ENCODE measurements at regions not wholly inside any gene's neighbourhood (a gene's known extent, or its start where the extent isn't known, plus 50 kb on each side); places are given as distances from the start of the nearest gene placed in this dataset.

GRCh38 chr10:6918305-6918704 lies 338.2 kb upstream of the PRKCQ start:
- DNase-seq = peak; percentile 78

DNA sequence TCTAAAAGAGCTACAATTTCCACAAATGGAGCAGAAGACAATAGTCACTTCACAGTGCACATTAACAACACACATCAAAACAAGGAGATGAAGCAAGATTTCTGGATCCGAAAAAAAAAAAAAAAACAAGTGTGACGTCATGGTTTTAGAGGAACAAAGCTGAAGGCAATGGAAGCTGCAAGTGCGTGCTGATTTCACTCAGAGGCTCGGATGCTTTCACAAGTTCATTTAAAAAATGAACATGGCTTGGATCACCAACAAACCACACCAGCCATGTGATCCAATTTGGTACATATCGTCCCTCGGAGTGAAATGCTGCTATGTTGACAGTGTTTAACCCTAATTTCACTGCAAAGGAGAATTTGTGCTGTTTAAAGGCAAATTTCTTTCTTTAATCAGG lies 337.0 kb upstream of the PRKCQ start:
- no peak for DNase-seq

DNA sequence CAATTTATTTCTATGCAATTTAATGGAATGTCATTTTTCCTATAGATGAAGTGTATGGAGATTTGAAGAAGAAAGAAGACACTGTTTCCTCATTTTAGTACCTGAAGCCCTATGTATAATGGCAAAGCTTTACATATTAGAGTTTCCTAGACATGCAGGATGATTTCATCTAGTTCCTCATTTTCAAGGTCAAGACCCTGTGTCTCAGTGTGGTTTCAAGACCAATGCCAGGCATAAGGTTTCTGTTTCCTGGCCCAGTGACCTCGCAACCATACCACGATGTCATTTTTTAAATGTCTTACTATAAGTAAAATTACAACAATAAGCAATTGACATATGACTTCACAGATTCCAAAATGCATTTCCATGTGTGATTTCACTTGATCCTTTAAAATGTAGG lies 336.5 kb upstream of the PRKCQ start:
- DNase-seq = no peak

DNA sequence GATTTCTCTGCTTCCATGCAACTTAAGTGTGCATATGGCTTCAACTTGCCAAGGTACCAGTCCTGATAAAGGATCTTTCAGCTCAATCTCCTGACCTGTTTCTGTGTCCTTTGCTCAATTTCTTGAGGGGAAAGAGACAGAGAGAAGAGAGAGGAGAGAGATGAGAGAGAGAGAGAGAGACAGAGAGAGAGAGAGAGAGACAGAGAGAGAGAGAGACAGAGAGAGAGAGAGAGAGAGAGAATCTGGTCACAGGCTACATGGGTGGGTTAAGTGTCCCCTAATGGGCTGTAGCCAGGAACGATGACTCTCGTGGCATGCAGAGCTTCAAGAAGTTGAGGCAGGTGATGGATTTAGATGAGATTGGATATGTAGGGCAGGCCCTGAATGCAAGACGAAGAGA lies 335.2 kb upstream of the PRKCQ start:
- no peak for DNase-seq

DNA sequence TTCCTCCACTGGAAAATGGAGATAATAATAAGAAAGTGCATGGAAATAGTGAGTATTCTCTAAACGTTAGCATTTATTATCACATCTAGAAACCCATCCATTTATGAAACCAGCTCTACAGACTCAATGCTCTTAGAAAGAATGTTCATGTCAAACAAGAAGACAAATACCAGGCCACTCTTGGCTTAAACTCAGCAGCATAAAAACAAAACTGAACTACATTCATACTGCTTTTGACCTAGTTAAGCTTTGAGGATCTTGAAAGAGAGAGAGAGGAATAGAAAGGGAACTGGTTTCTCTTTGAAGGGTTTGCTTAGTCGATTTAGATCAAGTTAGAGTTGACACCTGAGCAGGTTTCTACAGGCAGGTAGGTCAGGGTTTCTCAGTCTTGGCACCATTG lies 332.9 kb upstream of the PRKCQ start:
- DNase-seq = peak; percentile 40

GRCh38 chr10:6912424-6912823 lies 332.3 kb upstream of the PRKCQ start:
- DNase-seq = peak; percentile 74

- DNase-seq = no peak
These were observed 331.9 kb upstream of the PRKCQ start for GRCh38 chr10:6912021-6912420.

DNA sequence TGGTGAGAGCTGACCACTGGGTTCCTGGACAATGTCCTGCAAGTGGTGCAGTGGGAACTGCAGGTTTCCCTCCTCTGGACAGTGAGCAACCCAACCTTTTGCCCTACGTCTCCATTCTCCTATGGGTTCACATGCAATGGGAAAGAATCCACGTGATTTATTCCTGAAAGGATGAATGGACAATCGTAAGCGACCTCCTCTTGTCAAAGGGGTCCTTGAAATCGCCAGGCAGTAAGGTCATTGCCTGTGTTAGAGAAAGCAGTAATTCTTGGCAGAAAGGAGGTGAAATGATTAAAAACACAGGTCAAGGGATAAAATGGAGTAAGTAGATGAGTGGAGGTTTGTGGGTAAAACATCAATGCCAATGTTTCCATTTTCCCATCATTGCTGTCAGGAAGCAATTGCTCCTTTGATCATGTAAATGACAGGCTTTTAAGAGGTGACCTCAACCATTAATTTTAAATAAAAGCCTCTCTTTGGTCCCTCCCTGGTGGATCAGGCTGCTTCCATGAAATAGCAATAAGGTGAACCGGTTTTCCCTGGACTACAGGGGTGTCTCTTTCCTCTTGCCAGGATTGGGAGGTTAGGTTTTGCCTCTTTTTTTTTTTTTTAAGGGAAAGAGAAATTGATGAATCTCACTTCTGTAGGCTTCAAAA lies 330.0 kb upstream of the PRKCQ start:
- no peak for DNase-seq

- DNase-seq = no peak
These were observed 327.9 kb upstream of the PRKCQ start for GRCh38 chr10:6907877-6908530.

DNA sequence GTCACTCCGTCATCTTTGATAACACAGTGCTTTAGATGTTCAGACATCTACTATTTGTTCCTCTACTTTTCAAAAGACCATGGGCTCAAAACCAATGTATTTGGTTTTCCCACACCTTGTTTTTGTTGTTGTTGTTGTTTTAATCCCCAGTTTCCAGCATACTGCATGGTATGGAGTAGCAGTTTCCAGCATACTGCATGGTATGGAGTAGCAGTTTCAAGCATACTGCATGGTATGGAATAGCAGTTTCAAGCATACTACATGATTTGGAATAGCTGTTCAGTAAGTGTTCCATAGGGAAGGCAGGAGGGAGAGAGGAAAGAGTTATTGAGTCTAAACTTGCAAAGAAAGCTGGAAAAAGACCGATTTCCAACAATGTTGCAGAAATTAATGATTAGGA lies 314.3 kb upstream of the PRKCQ start:
- DNase-seq = no peak

- no peak for DNase-seq
These were observed 312.8 kb upstream of the PRKCQ start for GRCh38 chr10:6892864-6893263.

DNA sequence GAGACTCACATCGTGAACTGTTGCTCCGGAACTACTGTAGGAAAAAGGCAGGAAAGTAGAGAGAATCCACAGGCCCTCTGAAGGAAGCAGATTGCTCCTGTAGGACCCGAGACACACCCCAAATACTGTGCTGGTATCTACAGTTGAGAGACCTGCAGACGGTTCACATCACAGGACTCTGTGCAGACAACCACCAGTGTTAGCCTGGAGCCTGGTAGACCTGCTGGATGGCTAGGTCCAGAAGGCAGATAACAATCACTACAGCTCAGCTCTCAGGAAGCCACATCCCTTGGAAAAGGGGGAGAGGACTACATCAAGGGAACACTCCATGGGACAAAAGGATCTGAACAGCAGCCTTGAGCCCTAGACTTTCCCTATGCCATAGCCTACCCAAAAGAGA lies 311.8 kb upstream of the PRKCQ start:
- DNase-seq = no peak

DNA sequence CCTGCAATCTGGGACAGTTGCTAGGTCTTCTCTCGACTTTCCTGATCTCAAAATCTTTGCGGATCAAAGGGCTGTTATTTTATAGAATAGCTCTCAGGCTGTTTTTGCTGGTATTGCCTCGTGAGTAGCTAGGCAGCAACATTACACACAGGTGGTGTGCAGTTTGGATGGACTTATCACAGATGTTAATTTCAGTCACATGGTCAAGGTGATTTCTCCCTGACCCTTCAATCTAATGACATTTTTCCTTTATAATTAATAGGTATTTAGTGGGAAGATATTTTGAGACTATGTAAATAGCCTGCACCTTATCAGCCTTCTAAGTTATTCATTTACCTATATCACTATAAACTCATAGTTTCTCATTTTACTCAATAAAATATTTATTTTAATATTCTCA lies 309.6 kb upstream of the PRKCQ start:
- no peak for DNase-seq

DNA sequence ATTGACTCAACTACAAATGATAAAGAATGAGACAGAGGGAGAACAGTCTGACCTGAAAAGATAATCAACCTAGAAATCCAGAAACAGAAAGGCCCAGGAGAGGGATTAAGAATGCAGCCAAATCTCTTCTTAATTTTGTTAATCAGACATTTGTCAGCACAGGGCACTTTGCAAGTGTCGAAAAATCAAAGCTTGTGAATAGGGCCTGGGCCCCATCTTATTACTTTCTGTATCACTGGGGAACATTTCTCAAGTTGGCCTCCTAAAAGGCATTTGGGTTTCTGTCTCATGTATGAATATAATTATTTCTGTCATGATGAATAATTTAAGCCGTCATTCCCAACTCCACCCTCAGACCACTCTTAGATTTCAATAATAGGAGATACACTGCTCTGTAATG lies 308.4 kb upstream of the PRKCQ start:
- no peak for DNase-seq

- no peak for DNase-seq
These were observed 305.2 kb upstream of the PRKCQ start for GRCh38 chr10:6885284-6885683.

DNA sequence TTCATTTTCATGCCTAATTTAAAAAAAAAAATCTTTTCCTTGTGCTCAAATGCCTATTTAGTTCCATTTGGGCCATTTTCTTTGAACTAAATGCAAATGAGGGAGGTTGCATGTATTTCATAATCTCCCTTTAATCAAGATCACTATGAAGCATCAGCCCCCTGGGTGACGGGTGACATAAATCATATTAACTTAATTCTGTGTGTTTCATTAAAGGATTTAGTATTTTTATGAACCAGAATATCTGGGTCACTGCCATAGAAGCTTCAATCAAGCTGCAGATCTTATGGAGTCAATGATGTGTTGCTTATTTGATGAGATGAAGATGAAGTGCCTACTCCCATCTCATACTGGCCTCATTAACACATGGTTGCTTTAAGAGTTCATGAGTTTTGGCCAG lies 301.9 kb upstream of the PRKCQ start:
- no peak for DNase-seq

DNA sequence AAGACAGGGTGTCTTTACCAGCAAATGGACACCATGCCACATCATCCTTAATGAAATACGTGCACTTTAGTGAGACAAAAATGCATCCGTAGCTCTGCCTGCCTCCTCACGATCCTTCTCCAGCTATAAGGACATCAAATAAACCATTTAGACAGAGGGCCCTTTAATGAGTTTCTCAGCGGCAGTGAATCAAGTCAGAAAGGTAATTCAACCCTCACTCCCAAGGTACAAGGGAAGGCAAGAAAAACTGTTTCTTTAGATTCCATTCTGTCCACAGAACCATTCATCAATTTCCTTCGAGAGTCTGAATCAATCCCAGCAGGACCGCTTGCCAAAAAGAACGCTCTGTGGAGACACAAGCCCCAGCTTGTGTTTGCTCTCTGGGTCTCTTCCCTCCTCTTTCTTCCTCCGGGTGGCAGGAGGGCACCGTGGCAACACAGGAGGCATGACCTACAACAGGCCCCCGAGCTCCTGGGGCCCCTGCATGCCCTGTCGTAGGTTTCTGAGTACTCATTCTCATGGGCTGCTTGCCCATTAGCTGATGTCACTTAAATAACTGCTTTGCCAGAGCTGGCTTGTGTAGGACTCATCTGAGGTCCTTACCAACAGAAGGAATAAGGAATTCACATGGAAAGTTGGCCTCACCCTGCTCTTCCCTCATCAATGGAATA lies 297.8 kb upstream of the PRKCQ start:
- DNase-seq = no peak

DNA sequence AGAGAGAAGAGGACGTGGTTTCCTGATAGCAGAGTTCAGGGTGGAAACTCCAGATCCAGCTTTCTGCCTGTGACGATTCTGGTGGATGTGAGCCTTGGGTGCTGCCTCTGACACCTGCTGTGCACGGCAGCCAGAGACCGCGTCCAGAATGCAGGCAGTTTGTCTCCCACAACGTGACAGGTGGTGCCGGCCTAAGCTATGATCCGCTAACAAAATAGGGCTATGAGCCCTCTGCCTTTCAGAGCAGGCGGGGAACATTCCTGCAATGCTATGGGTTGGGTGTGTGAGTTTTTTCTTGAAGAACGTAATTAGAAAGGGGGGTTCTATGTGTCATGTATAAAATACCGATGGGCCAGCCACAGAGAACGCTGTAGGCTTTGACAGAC lies 297.3 kb upstream of the PRKCQ start:
- DNase-seq = no peak

GRCh38 chr10:6875269-6875865 lies 295.3 kb upstream of the PRKCQ start:
- no peak for DNase-seq

GRCh38 chr10:6871128-6871527 lies 291.1 kb upstream of the PRKCQ start:
- DNase-seq = no peak

DNA sequence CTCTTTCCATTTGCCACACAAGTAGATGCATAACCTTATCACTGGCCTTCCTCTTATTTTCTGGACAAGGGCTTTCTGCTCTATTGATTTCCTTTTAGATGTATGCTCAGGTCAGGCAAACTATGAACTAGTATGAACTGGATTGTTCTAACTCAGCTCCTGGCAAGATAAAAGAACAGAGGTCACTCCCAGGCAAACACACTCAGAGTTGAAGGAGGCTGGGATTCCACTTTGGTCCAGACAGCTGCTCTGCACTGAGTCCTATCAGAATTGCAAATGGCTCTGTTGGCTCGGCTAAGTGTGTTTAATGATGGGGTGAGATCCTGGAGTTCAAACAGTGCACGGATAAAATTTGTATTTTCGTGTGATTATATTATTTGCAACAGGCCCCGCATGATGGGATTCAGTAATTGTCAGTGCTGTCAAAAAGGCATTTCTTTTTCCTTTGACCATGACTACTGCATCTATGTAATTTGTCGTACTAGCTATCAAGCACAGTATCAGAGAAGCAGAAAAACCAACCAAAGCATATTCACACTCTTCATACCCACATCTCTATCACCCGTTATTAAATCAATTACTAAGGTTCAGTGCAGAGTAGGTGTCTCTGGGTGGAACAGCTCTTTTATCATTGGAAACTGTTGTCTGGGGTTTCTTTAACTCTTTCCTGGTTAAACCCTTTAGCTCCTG lies 288.1 kb upstream of the PRKCQ start:
- no peak for DNase-seq

GRCh38 chr10:6866757-6867156 lies 286.7 kb upstream of the PRKCQ start:
- no peak for DNase-seq

- DNase-seq = no peak
These were observed 284.1 kb upstream of the PRKCQ start for GRCh38 chr10:6864142-6864541.

GRCh38 chr10:6863381-6863780 lies 283.3 kb upstream of the PRKCQ start:
- no peak for DNase-seq

All from activated CD4-positive, alpha-beta T cell treated with anti-CD3 and anti-CD28 coated beads, Interleukin-2, Interleukin-6, amounts not matched to agents 100 ng/mL and 50 ng/mL, durations not matched to agents 16 hours and 8 hours (primary cell).